ENCODE measurements at regions not wholly inside any gene's neighbourhood (a gene's known extent, or its start where the extent isn't known, plus 50 kb on each side); places are given as distances from the start of the nearest gene placed in this dataset.

DNA sequence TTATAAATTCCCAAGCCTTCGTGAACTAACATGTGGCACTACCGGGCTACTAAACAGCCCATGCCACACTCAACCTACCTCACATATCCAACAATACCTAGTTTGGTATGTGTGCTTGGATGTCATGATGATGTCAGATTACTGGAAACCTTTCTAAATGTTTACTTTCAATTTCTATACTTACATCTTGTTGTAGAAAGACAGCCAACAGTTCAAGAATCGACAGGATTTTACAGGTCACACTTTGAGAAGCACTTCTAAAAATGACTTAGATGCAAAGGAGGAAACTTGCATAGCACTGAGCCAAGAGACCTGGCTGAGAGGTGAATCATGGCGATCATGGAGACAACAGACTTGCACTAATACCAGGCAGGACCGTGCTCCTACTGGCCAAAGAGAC lies 209.9 kb downstream of the COL4A1 start:
- no peak for DNase-seq

DNA sequence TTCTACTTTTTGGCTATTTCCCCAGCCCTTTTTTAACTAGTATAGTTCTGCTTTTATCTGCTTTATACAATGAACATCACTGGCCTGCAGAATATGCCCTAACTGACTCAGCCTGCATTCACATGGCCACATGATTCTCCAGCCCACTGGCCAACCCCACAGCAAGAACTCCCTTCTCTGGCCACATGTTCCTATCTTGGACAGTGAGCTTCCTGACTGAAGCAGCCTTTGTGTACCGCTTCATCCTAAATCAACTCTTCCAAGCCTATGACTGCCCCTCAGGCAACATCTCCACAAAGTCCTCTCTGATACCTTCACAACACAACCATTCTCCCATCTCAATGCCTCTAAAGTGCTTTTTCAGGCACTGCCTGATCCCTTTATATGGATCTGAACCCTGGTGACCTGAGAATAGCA lies 214.1 kb downstream of the COL4A1 start:
- DNase-seq, result no peak

DNA sequence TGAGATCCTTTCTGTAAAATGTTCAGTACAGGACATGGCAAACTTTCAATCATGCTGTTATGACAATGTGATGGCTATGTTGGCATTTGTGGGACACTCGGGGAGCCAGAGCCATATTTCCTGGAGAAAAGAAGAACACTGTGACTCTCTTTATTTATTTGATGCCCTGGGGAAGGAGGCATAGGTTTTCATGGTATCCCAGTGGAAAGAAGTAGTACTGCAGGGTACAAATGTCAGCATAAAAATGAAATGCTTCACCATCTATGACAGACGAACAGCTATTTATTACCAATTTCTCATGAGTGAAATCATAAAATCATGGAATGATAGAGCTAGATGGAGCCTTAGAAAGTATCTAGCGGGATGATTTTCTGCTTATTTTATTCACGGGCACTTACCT lies 217.1 kb downstream of the COL4A1 start:
- DNase-seq, result no peak

DNA sequence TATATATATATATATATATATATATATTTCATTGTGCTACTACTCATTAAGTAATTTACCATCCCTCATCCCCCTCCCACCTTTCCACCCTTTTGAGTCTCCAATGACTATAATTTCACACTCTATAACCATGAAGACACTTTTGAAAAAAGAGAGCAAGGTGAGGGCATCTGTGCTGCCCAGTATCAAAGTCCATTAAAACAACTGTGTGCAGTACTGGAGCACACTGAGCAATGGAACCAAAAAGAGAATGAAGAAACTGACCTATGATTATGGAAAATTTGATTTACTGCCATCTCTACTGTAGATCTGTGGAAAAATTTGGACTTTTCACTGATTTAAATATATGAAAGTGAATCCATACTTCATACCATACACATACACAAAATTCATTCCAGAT lies 217.9 kb downstream of the COL4A1 start:
- DNase-seq, result no peak

DNA sequence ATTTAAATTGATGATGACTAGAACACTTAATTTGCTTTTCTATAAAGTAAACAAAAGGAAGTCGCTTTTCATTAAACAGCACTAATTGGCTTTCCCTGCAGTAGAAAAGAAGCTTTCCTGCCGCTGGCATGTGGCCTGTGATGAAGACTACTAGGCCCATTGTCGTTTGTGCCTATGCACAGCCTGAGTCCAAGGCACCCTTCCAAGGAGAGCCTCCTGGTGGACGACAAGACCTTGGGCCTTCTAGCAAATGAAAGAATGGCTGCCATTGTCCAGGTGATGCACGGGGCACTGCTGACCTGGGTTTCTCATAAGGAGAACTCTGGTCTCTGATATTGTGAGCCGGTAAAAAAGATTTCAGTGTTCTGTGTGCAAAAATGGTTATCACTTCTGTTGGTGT lies 233.0 kb downstream of the COL4A1 start:
- DNase-seq, result no peak

DNA sequence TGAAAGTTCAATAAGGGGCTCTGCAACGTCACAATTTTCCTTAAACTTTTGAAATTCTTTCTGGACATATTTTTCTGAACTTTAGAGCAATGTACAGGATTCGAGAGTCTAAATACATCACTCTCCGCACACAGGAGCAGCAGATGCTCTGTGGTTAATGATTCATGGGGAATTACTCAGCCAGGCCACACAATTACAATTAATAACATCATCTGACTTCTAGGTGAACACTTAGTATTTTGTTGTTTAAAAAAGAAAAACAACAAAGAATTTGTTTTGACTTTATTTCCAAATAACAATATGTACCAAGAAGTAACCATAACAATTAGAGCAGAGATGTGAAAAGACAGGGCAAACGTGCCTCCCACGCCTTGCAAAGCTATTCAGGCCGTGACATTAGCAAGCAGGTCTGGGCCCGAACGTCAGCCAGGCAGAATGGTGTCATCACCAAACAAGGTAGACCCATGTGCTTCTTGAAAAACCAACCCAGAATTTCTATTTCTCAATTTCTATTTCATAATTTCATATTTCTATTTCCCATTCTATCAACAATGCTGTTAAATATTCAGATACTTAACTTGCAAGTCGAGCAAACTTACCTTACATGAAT lies 236.3 kb downstream of the COL4A1 start:
- no peak for DNase-seq

DNA sequence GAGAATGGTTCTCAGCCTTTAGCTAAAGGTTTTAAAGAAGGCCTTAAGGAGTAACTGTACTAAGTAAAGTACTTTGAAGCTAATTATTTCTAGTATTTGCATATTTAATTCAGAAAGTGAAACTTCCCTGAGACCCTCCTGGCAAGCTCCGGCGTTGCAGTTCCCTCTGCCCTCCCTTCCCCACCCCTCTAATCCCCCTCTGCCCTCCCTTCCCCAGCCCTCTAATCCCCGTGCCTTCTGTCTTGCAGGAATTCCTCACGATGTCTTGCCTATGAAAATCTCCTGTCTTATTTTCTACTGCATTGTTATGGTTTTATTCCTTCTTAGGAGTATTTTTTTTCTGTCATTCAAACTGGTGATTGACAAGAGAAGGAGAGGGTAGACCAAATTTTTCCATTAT lies 236.9 kb downstream of the COL4A1 start:
- no peak for DNase-seq

DNA sequence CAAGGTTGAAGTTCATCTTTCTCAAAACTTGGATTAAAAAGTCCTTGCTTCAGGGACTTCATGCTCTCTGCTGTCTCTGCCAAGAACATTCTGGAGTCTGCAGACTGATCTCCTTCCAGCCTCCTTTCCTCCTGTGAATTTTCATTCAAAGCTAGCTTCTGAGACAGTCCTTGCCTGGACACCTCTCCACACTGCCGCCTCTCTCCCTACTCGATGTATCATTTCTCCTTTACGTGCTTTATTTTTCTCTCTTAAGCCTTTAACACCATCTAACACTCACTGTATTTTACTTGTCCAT lies 238.8 kb downstream of the COL4A1 start:
- DNase-seq, result no peak

DNA sequence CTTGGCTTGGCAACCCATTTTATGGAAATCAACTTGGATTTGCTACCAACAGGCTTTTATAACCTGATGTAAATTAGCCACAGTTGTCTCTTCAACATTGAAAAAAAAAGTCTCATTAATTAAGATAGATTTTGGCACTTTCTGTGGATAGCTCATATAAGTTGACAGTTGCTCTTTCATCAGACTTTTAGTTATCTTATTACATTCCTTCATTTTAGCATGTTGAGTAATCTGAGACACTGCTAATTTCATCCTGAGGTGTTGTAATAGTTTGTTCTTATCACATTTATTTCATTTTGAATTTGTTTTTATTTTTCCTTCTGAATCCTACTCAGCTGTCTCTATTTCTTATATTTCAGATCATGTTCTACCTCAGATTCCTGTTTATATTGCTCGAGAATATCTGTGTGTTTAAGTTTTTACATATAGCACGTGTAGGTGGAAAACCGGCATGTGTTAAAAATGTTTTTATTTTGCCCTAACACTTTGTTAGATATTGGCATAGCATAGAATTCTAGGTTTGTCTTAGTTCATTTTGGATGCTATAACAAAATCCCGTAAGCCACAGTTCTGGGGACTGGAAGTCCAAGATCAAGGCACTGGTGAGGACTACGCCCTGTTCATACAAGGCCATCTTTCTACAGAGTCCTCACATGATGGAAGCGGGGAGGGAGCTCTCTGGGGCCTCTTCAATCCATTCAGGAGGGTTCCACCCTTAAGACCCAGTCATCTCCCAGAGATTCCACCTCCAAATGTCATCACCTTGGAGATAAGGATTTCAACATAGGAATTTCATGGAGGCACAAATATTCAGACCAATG lies 239.4 kb downstream of the COL4A1 start:
- no peak for DNase-seq

DNA sequence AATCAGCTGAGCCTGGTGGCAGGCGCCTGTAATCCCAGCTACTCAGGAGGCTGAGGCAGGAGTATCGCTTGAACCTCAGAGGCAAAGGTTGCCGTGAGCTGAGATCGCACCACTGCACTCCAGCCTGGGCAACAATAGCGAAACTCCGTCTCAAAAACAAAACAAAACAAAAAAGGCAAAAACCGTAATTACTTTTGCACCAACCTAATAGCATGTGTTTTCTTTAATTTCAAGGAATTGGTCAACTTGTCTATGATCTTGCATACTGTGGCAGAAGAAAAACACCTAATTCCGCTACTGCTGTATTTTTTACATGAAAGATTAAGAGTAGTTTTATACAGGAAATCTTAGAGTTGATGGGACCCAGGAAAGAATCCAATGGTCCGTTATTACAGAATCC lies 241.2 kb downstream of the COL4A1 start:
- DNase-seq, result no peak

DNA sequence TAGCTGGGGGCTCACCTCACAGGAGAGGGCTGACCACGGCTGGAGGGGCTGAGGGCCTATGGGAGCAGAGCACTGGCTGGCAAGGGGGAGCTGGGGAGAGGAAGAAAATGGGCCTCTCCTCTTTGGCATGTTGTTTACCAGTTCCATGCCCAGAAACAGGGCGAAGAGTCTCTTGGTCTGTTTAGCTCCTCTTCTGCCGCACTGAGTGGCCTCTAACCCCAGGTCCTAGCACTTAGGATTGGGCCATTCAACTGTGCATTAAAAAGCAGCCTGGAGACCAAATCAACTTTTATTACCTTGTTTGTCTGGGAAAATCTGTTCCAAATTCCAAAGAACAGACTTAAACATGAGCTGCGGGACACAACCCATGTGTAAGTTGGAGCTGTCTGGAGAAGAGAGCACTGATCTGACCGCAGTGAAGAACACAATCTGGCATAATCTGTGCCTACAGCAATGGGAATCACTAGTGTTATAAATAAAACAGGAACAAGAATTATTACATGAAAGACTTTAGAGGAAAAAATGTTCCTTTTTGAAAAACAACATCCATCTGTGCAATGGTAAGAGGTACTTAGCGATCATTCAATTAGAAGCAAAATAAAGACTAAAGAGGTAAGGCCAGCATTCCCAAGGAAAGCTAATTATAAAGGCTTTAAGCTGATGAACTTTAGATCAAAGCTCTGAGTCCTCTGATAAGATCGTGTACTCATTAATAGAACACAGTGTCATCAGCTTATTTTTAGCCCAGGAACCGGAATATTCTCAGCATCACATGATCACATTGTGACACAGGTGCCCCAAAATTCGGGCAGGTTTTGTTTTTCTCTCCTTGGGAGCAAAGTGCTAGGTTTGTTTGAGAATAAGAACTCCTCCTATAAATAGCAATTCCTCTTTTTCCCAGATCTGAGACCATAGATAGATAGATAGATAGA lies 243.2 kb downstream of the COL4A1 start:
- DNase-seq, result no peak

DNA sequence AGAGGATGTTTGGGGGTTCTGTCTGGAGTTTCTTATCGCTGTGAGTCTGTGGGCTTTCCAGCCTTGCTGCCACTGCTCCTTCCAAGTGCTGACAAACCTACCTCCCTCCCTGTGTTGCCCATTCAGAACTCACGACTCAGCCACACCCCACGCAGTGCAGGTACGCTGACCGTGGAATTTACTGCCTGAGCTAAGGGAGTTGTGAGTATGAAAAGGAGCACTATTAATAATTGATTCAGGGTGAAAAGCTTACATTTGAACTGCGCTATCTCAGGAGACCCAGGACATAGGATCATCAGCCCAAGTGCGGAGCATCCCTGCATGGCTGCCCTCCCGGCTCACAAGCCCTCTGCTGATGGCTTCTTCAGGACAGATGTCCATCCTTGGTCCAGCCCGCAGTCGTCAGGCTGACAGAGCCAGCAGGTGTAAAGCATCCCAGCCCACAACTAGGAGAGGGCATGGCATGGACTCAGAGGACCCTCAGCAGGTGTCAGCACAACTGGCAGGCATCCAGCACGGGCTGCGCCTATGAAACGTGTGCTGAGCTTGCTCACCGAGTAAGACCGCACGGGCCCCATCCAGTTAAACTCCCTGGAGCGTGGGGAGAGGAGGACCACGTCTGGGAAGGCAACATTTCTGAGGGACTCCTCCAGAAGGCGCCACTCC lies 244.0 kb downstream of the COL4A1 start:
- no peak for DNase-seq

DNA sequence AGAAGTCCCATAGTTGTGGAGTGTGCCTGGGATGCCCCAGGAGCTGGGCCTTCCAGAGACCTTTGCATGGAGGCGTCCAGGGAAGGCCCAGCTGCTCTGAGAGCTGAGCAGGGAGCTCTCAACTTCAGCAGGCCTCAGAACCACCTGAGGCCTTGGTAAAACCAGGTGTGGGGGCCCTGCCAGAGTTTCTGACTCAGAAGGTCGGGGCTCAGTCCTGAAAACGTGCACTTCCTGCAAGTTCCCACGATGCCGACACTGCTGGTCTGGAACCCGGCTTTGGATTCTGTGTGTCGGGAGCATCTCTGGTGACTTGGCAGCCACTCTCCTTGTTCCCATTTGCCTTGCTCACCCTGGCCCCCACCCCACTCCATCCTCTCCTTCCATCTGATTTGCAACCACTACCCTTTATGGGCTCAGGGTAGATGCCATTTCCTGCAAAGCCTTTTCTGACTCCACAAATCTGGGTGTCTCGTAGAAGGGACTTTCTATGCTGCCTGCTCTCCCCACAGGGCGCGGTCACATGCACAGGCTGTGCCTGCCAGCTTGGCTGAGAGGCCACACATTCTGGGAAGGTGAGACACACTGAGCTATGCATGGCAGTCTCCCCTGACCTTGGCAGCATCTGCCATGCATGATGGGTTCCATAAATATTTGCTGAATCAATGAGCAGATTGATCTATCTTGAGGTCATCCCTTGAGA lies 244.7 kb downstream of the COL4A1 start:
- no peak for DNase-seq

DNA sequence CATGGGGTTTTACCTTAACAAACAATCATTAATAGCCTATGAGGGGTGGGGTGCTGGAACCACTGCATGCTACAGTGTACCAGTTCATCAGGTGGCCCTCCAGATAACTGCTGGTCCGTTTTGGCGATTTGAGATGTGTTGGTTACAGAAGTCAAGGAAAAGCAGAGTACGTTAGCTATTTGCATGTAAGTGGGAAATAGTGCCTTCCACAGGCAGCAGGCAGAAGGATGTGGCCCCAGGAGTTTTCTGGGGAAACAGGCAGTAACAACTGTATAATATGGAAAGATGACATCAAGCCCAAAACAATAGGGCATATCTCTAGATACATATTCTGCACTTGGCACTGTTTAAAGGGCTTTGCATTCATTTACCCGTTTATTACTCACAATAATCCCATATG lies 245.7 kb downstream of the COL4A1 start:
- no peak for DNase-seq

DNA sequence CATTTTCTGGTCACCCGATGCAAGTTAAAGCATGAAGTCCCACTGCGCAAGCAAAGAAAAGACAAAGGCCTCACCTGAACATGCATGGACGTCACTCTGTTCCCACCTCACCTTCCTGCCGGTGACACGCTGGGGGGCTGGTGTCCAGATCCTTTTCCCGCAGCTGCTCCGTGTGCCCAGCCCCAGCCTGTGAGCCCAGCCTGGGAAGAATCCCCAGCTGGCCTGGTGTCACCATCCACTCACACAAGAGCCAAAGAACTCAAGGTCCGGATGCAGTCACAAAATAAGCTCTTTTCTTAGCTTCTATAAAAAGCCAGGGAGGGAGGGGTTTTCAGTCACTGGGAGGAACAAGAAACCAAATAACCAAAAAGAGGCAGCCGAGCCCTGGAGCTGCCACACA lies 249.9 kb downstream of the COL4A1 start:
- peak in 4 of 14 donors; percentile 4 to 53 (median 22) for DNase-seq

DNA sequence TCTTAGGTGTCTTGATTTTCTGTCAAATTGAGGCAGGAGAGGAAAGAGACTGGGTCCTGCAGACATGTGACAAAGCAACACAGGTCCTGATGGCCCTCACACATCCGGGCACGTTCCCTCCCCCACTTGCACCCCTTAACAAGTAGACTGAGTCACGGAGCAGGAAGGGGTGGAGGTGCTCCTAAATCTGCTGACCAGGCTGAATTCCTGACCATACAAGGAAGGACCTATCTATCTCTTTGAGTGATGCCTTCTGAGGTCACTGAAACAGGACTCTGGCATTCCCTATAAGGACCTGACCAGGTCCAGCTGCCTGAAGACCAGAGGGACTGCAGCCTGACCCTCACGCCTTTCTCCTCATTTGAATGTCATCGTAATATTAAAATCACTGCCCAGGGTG lies 250.3 kb downstream of the COL4A1 start:
- DNase-seq, result no peak

DNA sequence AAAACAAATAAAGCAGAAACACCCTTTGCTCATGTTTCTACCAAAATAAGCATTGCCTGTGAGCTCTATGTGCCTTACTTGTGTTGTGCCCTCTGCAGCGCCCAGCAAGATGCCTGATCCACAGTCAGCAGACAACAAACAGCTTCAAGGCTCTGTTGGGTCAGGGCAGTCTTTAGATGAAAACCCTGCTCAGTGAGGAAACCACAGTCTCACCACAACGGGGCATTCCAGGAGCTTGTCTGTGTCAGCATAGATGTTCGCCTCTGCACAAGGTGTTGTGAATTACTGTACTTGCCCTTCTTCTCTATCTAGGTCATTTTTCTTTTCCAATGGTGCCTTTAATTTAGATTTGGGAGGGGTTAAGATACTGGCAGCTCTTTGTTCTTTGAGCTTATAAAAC lies 251.9 kb downstream of the COL4A1 start:
- DNase-seq, result no peak

DNA sequence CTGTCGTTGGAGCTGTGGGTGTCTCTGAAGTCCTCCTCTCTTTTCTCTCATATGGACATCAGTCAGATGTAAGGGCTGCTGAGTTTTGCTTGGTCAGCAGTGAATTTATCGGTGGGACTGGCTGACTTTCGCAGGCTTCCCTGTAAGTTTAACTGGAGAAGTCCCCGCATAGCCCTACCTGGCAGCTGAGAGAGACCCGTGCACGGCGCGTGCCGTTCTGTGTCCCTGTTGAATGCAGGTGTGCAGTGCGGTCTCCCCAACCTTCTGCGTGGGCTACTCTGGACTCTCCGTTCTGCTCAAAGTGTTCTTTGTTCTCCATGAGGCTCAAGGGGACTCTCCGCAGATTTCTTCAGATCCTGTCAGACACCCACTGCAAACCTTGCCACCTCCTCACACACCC lies 252.9 kb downstream of the COL4A1 start:
- DNase-seq, result no peak

DNA sequence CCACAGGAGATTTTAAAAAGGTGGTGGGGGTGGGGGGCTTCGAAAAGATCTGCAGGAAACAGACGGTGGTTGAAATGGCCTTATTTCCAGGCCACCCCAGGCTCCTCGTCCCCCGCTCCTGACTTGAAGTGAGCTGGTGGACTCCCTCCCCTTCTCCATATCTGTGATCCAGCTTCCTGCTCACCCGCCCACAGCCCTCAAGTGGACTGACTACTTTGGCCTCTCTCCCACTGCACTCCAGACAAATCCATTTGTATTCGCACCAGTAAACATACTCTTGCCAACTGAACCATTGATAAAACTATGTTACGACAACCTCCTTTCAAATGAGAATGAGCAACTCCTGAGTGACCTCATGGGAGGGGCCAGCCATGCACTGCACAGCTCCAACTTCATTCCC lies 259.5 kb downstream of the COL4A1 start:
- peak in 5 of 14 donors; percentile 3 to 60 (median 16) for DNase-seq

DNA sequence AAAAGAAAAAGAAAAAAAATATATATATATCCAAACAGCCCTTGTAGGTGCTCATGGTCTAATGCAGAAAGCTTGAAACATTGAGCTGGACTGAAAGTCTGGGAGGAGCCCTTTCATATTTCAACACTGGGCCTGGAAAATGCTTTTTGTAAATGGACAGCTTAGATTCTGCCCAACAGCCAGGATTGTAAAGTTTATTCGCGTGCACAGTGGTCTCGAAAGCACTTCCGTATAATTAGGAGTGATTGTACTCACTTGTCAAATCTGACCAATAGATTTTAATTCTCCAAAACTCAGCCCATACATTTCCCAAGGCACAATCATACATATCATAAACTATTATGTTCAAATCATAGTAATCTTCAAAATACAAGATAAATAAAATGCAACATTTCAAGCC lies 260.1 kb downstream of the COL4A1 start:
- no peak for DNase-seq

DNA sequence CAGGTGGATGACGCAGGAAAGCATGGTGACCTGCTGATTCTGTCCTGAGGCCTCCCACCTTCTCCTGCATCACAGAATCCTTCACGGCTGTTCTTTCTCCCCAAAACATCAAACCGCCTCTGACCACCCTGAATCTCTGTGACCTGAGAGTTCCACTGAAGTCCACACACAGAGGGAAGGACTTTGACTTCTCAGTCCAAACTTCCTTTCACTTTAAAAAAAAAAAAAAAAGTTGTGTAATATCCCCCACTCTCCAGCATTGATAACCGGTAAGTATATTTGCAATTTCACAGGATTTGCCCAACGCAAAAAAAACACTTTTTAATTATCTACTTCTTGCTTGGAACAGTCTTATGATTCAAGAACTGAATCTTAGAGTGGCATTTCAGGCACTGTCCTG lies 259.5 kb upstream of the IRS2 start:
- no peak for DNase-seq

DNA sequence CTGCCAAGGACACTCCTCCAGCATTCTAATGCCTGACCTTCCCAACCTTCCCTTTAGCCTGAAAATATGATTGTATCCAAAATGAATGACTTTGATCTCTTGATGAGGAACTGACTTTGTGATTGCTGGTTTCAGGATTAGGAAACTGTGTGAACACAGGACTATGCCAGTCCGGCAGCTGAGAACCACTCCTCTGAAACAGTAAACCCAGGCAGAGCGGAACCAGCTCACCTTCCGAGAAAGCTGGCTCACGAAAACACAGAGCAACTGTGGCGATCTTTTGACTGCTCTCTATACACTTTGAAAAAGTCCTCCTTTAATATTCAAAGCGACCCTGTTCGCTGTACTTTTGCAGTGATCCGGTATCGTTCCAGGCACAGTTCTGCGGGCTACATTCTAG lies 258.8 kb upstream of the IRS2 start:
- DNase-seq, result no peak
